ENCODE measurements at regions not wholly inside any gene's neighbourhood (a gene's known extent, or its start where the extent isn't known, plus 50 kb on each side); places are given as distances from the start of the nearest gene placed in this dataset.
"Not testable (repeated sequence)": the region's sequence is repeated elsewhere in the genome, so short reads cannot be mapped to it uniquely, and the experiment has no call there.

DNA sequence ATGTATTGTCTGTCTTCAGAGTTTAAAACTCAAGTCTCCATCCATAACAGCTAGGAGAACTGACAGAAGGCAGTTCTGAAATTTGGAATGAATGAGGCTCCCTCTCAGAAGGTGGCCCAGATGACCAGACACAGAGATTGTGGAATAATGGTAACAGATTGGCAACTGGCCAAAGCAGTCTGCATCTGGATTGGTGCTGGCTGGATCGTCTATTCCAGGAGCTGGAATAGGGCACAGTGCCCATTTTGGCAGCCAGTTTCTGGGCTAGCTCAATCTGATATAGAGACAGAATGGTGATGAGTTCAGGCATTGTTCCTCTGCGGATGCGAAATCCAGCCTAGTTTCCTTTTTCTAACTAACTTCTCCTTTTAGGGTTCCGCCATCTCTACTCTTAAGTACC is 851.7 kb downstream of the PDCD6IP start:
- no peak for DNase-seq (ENCODE audit: low read depth)

DNA sequence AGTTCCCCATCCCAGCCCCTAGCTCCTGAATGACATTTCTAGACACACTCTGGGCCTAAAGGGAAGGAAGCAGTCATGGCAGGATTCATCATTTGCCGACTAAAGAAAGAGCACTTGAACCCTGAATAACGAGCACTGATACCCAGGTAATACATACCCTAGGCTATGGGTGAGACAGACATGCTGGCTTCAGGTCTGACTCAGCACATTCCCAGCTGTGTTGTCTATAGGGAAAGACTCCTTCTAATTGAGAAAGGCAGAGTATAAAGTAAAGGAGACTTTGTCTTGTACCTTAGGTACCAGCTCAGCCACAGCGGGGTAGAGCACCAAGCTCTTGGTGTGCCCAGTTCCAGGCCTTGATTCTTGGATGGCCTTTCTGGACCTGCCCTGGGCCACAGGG is 870.5 kb downstream of the PDCD6IP start:
- no peak for DNase-seq (ENCODE audit: low read depth)

DNA sequence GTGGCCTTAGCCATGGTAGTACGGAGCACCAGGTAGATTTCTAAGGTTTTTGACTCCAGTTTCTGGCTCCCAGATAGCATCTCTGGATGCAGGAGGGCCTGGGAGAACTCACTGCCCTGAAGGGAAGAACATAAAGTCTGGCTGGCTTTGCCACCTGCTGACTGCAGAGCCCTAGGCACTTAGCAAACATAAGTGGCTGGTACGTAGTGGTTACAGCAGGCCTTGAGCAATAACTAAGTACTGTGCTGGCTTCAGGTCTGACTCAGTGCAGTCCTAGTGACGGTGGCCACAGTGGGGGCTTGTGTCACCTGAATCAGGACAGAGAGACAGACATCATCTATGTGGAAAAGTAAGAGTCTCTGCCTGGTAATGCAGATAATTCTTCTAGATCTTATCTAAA is 871.1 kb downstream of the PDCD6IP start:
- no peak for DNase-seq (ENCODE audit: low read depth)

DNA sequence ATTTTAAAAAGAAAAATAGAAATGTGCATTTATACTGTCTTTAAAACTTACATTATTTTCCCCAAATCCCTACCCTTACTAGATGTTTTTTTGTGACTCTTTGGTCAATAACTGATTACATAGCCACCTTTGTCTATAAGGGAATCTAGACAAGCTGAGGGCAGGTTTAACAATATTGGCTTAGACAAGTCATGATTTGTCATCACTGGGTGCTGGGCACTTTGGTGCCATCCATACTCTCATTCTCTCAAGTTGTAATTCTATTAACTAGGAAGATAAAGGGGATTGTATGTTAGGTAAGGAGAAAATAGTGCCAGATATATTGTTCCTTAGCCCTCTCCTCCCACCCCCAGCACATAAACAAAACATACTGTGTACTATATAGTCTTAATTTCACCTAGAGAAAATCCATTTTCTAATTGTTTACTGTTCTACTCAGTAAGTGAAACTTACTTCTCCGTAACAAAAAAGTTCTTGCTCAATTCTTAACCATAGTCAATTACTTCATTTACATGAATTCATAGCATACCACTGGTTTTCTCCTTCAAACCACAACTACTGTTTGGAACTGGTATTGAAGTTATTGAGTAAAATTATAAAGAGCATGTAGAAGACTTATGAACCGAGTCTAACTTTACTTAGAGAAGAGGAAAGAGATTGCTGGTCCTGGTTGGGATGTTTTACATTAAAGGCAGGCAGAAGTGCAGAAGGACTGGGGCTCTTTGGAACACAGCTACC is 877.1 kb downstream of the PDCD6IP start:
- DNase-seq (ENCODE audit: low read depth), result no peak

DNA sequence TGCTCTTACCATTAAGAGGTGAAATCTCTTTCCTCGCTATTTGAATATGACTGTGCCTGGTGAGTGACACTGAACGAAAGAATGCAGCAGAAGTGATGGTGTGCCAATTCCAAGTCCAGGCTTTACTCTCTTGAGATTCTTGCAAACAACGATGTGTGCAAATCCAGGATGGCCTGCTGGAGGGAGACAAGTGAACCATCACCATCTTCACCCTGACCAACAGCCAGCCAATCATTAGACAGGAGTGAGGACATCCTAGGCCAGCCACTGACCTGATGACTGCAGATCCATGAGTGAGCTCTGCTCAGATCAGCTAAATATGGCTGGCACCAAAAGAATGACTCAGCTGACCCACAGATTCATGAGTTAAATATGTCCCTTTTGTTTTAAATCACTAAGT is 878.0 kb downstream of the PDCD6IP start:
- DNase-seq (ENCODE audit: low read depth), result no peak

DNA sequence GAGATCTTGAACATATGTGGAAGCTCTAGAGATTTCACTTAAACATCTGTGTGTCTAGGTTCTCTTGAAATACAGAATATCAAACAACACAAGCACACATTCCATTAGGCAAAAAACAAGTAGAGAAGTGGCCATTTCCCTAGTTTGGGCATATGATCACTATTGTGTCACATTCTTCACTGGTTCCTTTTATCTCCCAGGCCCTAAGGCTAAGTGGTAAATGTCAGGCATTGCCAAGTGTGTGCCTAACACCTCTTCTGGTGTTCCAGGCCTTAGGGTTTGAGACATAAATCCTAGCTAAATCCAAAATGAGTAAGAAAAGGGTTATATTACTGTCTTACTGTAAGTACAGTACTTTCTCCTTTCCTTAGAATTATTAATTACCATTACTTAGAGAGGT is 880.1 kb downstream of the PDCD6IP start:
- DNase-seq (ENCODE audit: low read depth), result no peak

DNA sequence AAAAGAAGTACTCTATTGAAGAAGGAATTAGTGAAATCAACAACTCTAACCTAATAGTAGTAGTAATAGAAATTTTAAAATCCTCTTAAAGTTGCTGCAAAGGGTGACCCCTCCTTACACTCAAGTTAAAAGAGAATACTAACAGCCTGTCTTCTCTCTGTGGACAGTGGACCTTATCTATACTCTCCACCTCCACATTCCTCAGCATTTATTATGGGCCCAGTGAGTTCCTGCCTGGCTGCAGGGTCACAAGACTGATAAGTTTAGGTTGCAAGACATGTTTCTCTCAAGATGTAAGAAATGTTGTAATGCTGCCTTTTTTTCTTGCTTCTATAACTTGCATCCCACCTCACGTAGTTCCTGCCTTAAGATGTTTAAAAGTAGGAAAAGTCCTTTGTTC is 880.6 kb downstream of the PDCD6IP start:
- not testable (repeated sequence) for DNase-seq (ENCODE audit: low read depth)

DNA sequence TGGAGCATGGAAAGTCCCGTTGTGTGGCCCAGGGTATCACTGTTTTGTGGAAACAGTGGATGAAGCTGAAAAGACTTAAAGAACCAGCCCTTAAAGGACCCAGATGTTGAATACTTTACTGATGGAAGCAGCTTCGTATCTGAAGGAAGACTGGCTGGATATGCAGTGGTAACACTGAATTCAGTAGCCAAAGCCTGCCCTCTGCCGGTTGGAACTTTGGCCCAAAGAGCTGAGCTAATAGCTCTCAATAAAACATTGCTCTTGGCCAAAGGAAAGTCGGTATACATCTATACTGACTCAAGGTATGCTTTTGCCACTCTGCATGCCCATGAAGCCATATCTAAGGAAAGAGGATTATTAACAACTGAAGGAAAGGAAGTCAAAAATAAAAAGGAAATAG is 885.4 kb downstream of the PDCD6IP start:
- DNase-seq (ENCODE audit: low read depth), result no peak

DNA sequence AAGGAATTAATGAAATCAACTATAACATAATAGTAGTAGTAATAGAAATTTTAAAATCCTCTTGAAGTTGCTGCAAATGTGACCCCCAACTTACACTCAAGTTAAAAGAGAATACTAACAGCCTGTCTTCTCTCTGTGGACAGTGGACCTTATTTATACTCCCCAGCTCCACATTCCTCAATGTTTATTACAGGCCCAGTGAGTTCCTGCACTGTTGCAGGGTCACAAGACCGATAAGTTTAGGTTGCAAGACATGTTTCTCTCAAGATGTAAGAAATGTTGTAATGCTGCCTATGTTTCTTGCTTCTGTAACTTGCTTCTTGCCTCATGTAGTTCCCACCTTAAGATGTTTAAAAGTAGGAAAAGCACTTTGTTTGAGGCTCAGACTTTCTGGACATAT is 888.1 kb downstream of the PDCD6IP start:
- DNase-seq (ENCODE audit: low read depth), result no peak

DNA sequence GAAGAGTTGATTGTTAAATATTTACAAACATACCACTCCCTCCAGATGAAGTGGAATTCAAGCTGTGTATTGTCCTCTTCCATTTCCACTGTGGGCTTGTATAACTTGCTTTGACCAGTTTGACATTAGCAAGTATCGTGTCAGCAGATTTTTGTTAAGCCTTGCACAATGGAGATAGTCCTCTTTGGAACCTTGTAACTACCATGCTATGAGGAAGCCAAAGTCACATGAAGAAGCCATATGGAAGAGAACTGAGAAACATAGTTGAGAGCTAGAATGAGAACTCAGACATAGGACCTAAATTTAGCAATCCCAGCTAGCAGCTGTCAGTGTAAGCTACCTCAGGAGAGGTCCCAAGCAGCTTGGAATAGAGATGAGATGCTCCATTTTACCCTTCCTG is 889.2 kb downstream of the PDCD6IP start:
- DNase-seq (ENCODE audit: low read depth), result no peak

DNA sequence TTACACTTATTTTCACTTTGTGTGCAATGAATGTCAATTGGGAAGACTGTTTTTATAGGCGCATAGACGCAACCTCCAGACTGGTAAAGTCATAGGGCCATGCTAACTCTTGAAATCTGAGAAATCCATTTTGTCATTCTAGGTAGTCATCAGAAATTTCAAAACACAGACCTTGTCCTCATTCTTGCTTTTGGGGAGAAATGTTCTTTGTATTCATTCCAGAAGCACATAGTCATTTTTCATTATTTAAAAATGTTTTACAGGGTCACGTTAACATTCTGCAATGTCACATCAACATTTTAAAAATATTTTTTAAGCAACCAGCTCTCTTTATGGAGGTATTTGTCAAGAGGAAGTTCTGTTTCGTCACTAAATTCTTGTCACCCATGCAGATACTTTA is 898.4 kb downstream of the PDCD6IP start:
- DNase-seq (ENCODE audit: low read depth), result no peak

DNA sequence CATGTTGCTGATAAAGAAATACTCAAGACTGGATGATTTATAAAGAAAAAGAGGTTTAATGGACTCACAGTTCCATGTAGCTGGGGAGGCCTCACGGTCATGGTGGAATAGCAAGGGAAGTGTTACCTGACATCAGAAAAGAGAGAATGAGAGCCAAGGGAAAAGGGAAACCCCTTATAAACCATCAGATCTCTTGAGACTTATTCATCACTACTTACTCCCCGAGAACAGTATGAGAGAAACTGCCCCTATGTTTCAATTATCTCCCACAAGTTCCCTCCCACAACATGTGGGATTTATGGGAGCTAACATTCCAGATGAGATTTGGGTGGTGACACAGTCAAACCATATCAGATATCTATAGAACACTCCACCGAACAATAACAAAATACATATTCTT is 904.6 kb downstream of the PDCD6IP start:
- no peak for DNase-seq (ENCODE audit: low read depth)

DNA sequence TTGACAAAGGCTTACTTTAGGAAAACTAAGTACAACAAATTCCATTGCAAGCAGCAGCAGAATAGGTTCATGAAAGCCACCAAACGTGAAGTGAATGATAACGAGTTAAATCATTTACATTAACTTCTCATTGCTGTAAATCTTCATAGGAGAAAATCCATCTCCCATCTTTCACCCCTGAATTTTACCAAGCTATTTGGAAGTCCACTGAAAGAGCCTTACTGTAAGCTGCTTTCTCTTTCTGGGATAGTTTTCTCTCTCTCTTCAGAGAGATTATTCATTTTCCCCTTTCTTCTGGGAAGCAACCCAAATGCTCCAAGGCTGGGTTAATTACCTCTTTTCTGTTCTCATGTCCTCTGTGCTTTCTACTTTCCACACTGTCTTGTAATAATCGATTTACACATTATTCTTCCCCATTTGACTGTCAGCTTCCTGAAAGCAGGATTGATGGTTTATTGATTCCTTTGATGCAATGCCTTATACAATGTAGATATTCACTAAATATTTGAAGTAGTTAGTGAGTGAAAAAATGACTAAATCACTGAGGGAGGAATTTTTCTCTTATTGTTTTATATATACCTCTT is 914.3 kb upstream of the ARPP21 start:
- DNase-seq (ENCODE audit: low read depth), result no peak

DNA sequence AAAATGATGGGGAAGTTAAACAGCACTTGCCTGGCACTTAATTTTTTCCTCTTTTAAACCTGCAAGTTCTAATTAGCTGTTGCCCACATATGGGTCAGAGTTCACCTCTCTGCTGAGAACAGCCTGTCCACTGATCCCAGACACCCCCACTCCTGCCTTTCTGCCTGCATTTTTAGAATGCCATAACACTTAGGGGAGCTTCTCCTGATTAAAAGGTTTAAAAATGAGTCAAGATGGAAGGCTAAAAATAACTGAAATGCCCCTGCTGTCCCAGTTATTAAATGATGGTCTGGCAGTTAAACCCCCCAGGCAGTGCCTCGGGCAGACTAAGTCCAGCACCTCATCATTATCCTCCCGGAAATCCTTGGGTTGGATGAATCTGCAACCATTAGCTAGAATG is 913.6 kb upstream of the ARPP21 start:
- no peak for DNase-seq (ENCODE audit: low read depth)

DNA sequence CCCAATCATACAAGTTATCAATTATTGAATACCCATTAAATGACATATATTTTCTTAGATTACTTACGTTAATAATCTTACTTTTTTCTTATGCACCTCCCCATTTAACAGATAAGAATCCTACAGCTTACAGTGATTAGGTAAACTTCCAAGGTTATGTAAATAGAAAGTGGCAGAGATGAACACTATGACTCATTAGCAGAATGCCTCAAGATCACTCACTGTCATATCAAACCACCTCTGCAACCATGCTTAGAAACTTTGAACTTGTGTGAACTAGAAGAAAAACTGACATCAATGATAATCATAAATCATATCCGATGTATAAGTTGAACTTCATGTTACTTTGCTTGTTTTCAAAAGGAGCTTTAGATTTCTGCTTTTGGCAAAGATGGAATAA is 911.6 kb upstream of the ARPP21 start:
- no peak for DNase-seq (ENCODE audit: low read depth)

DNA sequence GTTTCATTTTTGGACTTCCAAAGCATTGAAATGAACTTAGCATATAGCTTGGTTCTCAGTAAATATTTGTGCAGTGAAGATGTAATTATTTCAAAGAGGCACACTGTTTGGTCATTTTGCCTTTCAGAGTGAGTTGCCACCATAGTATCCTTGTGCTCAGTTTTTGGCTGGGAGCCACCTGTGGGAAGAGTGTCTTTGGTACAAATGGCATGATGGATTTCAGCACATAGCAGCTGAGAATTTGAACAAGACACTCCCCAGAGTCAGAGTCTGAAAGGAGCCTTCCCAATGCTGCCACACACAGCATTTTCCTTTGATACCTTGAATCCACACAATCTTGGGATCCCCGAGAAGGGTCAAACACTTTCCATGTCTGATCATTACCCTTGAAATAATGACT is 897.2 kb upstream of the ARPP21 start:
- no peak for DNase-seq (ENCODE audit: low read depth)

DNA sequence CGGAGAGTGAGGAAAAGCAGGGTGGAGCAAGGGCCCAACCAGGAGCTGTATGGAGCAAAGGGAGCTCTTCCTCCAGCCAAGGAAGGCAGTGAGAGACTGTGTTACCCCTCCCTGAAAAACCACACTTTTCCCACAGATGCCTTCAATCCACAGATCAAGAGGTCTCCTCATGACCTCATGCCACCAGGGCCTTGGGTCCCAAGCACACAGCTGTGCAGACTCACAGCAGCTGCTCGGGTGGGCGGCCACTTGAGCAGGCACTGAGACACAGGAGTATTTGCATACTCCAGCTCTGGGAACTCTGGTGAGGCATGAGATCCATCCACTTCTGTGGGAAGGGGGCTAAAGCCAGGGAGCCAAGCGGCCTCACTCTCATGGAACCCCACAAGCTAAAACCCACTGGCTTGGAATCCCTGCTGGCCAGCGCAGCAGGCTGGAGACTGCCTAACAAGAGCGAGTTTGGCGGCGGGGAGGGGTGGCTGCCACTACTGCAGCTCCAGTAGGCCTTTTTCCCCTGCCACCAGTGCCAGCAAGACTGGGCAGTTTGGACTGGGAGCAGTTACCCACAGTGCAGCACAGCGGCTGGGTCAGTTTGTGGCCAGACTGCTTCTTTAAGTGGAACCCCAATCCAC is 880.6 kb upstream of the ARPP21 start:
- no peak for DNase-seq (ENCODE audit: low read depth)

DNA sequence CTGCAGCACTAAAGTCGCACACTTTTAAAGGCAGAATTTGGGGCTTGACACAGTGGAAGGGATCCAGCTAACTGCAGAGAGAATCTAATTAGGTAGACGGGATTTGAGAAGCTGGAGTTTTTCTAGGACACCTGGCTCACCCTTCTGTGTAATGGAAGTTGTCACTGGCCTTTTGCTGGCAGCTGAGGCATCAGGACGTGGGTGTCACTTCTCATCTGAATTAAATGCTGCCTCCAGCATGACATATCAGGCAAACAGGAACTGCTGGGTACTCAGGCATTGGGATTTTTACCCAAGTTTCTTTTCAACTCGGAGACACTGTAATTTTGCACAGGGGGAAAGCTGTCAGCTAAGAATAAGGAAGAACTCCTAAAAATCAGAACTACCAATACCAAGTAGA is 861.9 kb upstream of the ARPP21 start:
- no peak for DNase-seq (ENCODE audit: low read depth)

DNA sequence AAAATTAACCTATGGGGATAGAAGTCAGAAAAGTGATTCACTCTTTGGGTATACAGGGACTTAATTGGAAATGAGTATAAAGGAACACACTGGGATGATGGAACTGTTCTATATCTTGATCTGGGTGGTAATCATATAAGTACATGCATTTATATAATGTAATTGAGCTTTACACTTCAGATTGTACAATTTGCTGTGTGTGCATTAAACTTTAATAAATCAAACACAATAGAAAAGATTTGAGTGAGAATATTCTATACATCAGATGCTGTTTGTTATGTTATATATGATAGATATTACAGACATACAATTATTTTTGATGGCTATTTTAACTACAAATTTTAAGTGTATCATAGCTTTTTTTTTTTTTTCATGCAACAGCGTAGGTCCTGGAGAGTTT is 860.2 kb upstream of the ARPP21 start:
- DNase-seq (ENCODE audit: low read depth), result no peak

DNA sequence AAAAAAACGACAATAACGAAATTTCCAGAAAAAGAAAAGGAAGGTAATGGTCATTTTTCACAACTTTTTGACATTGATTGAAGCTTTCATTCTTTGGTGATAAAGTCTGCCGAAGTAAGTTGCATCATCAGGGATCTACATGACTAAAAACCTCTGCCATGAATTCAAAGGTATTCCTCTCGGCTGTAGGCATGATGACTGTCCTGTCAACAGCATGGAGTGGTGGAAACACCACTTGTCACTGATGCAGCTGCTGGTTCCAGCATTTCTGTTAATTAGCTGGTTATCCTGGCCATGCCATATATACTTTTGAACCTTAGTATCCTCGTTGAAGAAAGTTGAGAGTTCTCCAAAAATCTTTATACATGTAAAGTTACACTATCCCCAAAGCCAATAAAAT is 859.0 kb upstream of the ARPP21 start:
- DNase-seq (ENCODE audit: low read depth), result no peak

DNA sequence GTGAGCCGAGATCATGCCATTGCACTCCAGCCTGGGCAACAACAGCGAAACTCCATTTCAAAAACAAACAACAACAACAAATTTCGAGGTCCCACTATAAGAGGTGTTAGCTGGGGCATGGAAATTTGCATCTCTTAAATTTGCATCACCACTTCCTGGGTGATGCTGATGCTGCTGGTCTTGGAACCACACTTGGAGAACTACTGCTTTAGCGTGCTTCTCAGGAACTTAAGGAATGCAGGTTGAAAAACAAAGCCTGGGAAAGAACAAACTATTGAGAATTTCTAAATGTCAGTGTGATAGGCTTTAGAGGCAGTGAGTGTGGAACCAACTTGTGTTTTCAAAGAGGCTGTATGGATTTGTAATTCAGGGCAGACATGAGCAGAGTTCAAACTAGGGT is 858.4 kb upstream of the ARPP21 start:
- DNase-seq (ENCODE audit: low read depth), result no peak

DNA sequence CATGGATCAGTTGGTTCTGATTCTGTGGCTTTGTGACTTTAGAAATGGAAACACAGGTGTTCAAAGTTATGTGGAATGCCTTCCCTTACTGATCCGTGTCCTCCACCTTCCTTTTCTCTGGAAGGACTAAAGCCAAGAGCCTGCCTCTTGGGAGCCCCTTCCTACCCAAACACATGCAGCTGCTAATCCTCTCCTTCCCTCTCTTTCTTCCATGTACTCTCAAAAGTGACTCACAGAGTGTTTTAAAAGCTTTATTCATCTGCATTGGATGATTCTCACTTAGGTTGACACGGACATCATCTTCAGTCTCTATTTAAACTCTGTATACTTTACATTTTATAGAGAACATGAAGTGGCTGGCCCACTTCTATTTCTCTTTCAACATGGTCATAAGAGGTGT is 856.5 kb upstream of the ARPP21 start:
- no peak for DNase-seq (ENCODE audit: low read depth)

DNA sequence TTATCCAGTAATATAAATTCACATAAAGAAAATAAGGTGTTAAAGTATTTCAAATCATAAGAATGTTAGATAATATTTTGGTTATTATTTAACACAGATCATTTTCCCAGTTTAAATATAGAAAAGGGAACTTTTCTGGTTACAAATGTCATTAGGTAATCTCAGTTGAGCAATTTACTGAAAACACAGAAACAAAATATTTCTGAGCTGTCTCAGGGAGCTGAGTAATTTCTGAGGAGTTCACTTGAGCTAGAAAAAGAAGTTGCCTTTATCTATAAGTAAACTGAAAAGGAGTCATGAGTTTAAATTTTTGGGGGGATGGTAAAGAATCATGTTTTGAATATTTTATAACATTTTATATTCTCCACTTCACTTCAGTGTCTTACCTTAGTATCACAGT is 855.4 kb upstream of the ARPP21 start:
- no peak for DNase-seq (ENCODE audit: low read depth)

DNA sequence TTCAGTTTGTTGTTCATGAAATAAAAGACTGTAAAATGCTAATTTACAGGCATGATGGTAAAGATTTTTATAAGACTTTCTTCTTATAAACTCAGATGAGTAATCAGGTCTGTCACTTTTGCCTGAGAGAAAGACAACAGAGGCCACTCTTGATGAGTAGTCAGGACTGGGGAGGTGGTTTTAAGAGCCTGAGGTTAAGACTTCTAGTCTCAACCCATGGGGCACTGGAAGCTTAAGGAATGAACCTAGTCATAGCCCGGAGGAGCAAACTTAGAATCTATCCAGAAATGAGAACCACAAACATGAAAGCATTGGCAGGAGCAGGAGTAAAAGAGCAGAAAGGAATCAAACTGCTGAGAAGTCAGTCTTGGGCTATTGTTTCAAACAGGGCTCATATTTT is 846.3 kb upstream of the ARPP21 start:
- no peak for DNase-seq (ENCODE audit: low read depth)
